HepG2 (cell line): ENCODE measurements at regions not wholly inside any gene's neighbourhood (a gene's known extent, or its start where the extent isn't known, plus 50 kb on each side); places are given as distances from the start of the nearest gene placed in this dataset.
"Not testable (repeated sequence)": the region's sequence is repeated elsewhere in the genome, so short reads cannot be mapped to it uniquely, and the experiment has no call there.

Source experiments
- ATAC-seq: fragments of 200-7000 bp; cut with Tn5 transposase; 3 replicates; pipeline ENCODE4 v1.9.1; 2020; ENCODE audit warnings: mild to moderate bottlenecking, moderate library complexity
- BruUV-seq: library from RNA; stranded (reverse); fragments of 400-500 nt; replicated peaks from 2 replicates; lab custom pipeline; 2021; lab: Mats Ljungman, UMichigan
- CTCF ChIA-PET: fragments of 300-600 bp; formaldehyde crosslinking; extraction: SDS; loops from one replicate; lab custom pipeline; 2021; ENCODE audit warnings: low total read pairs, inconsistent platforms, low intra/inter-chr PET ratio; lab: Yijun Ruan, JAX
- POLR2A ChIA-PET: fragments of 350-600 bp; sonication (Branson Sonifier 250); formaldehyde crosslinking; loops from one replicate; lab custom pipeline; 2020; ENCODE audit warnings: antibody characterized with exemption, inconsistent platforms; lab: Yijun Ruan, JAX
- DNase-seq: peaks from one replicate; pipeline ENCODE4 v3.0.0-alpha.2; 2015; ENCODE audit warnings: low spot score
- FAIRE-seq: peaks from 3 replicates; lab custom pipeline; 2011; peaks lifted over from hg19 to GRCh38; lab: Jason Lieb, UNC
- H2AFZ ChIP-seq: one replicate; pipeline ENCODE4 v1.6.1; 2011; ENCODE audit warnings: low read length, inconsistent platforms
- H3K27ac ChIP-seq: fragments of 300-600 bp; 3 replicates; pipeline ENCODE4 v1.8.0; 2011; ENCODE audit warnings: mixed run types, mild to moderate bottlenecking, mixed read lengths, low read length, inconsistent platforms; ENCODE audit not compliant: insufficient read depth; ENCODE audit errors: extremely low read length
- H3K27me3 ChIP-seq, 2 experiments: fragments of 200-600 bp in 1 of 2; 2 replicates in 1 of 2; 3 replicates in 1 of 2; pipeline versions ENCODE4 v1.6.0 to v1.8.0; 2011; ENCODE audit warnings: low read length in 2 of 2, mild to moderate bottlenecking in 2 of 2, moderate library complexity in 2 of 2, inconsistent platforms in 1 of 2; ENCODE audit not compliant: insufficient read depth in 2 of 2, control insufficient read depth in 1 of 2
- H3K36me3 ChIP-seq, 2 experiments: fragments of 200-600 bp in 1 of 2; replicated peaks in 1 of 2; 2 replicates in 1 of 2; 3 replicates in 1 of 2; pipeline versions ENCODE4 v1.5.1 to v1.8.0; 2011; ENCODE audit warnings: low read length in 2 of 2, inconsistent platforms in 1 of 2; ENCODE audit not compliant: insufficient read depth in 2 of 2, control insufficient read depth in 1 of 2
- H3K4me1 ChIP-seq: 2 replicates; pipeline ENCODE4 v1.5.1; 2012; ENCODE audit warnings: low read length, inconsistent platforms; ENCODE audit not compliant: insufficient read depth
- H3K4me2 ChIP-seq: 2 replicates; pipeline ENCODE4 v1.6.0; 2011; ENCODE audit warnings: low read depth, low read length, inconsistent platforms
- H3K4me3 ChIP-seq, 3 experiments: fragments of 200-600 bp in 1 of 3; sonication (generic), shearing (Covaris generic) in 1 of 3; replicated peaks in 1 of 3; 2 replicates each; pipeline ENCODE4 v1.5.1; 2011 to 2016; ENCODE audit warnings: low read length in 3 of 3, inconsistent platforms in 2 of 3, low read depth in 2 of 3, mild to moderate bottlenecking in 2 of 3, control low read depth in 1 of 3, mixed read lengths in 1 of 3; ENCODE audit not compliant: insufficient read depth in 1 of 3
- H3K79me2 ChIP-seq: one replicate; pipeline ENCODE4 v1.6.1; 2011; ENCODE audit warnings: low read length, inconsistent platforms; ENCODE audit not compliant: insufficient read depth
- H3K9ac ChIP-seq: 2 replicates; pipeline ENCODE4 v1.6.0; 2011; ENCODE audit warnings: mild to moderate bottlenecking, low read depth, low read length, inconsistent platforms; ENCODE audit not compliant: insufficient read depth
- H3K9me3 ChIP-seq: 2 replicates; pipeline ENCODE4 v1.5.1; 2012; ENCODE audit warnings: mild to moderate bottlenecking, low read length
- H4K20me1 ChIP-seq: 2 replicates; pipeline ENCODE4 v1.6.0; 2011; ENCODE audit warnings: inconsistent platforms, mild to moderate bottlenecking, low read length, moderate library complexity; ENCODE audit not compliant: insufficient read depth
- CEBPB ChIP-seq: IDR thresholded peaks from 2 replicates; pipeline ENCODE4 v1.6.1; 2011; ENCODE audit warnings: low read depth, low read length, improper control_type of control experiment, borderline replicate concordance
- RERE ChIP-seq: IDR thresholded peaks from 2 replicates; pipeline ENCODE4 v1.6.1; 2016; ENCODE audit warnings: low read depth, missing genetic modification reagents, missing compliant biosample characterization
- TFAP4 ChIP-seq: sonication (generic); IDR thresholded peaks from 2 replicates; pipeline ENCODE4 v1.6.1; 2016; ENCODE audit warnings: low read depth, borderline replicate concordance
- WGBS: methylation state at CpG from one replicate; pipeline ENCODE4 v1.1.6; 2017; ENCODE audit warnings: low lambda C conversion rate; 5-methylcytosine and 5-hydroxymethylcytosine counted together
- in situ Hi-C: cut with HindIII; loops from 2 replicates; pipeline ENCODE4 v1.10.0; 2017; ENCODE audit warnings: low pct_unique_long_range_greater_than_20kb; ENCODE audit not compliant: extremely low pct_ligation_motif_present
- intact Hi-C: fragments of 100-400 bp; cut with micrococcal nuclease; formaldehyde crosslinking; loops from one replicate; pipeline ENCODE4 v1.10.0; 2022; ENCODE audit not compliant: unreplicated experiment

GRCh38 chr17:71593078-71593477 is 527.7 kb upstream of the SOX9 start (continued):
- TF ChIP-seq TFAP4 (no peak), RERE (CRISPR knock-in tag) (no peak), CEBPB (no peak)

- in situ Hi-C loops, H3K4me3 ChIP-seq, ATAC-seq, H4K20me1 ChIP-seq, H3K36me3 ChIP-seq, H3K79me2 ChIP-seq, intact Hi-C loops, H3K4me2 ChIP-seq, H3K9me3 ChIP-seq, BruUV-seq, H3K4me1 ChIP-seq, H3K9ac ChIP-seq, POLR2A ChIA-PET, DNase-seq, CTCF ChIA-PET, H2AFZ ChIP-seq, H3K27me3 ChIP-seq, FAIRE-seq, H3K27ac ChIP-seq: not testable (repeated sequence)
- 71% methylated on average over 1 of the region's 1 CpG for WGBS
These were observed 521.2 kb upstream of the SOX9 start for GRCh38 chr17:71599583-71599982.
